HAP-1 (cell line): ENCODE measurements at regions not wholly inside any gene's neighbourhood (a gene's known extent, or its start where the extent isn't known, plus 50 kb on each side); places are given as distances from the start of the nearest gene placed in this dataset.

Source experiments
- DNase-seq, 2 experiments: peaks; one replicate each; pipeline ENCODE4 v3.0.0-alpha.2; 2016 to 2020; ENCODE audit warnings: low spot score in 2 of 2
- H3K27me3 ChIP-seq: fragments of 250-450 bp; sonication (Bioruptor Pico); 2 replicates; pipeline ENCODE4 v1.5.1; 2020; ENCODE audit warnings: low read depth, mild to moderate bottlenecking, moderate library complexity
- H3K36me3 ChIP-seq: fragments of 250-450 bp; sonication (Bioruptor Pico); replicated peaks from 2 replicates; pipeline ENCODE4 v1.5.1; 2020; ENCODE audit warnings: mild to moderate bottlenecking
- H3K4me1 ChIP-seq: fragments of 250-450 bp; sonication (Bioruptor Pico); 2 replicates; pipeline ENCODE4 v1.5.1; 2020; ENCODE audit warnings: mild to moderate bottlenecking
- H3K4me3 ChIP-seq: fragments of 250-450 bp; sonication (Bioruptor Pico); 2 replicates; pipeline ENCODE4 v1.5.1; 2020; ENCODE audit warnings: mild to moderate bottlenecking, moderate library complexity
- H3K9me3 ChIP-seq: fragments of 250-450 bp; sonication (Bioruptor Pico); 2 replicates; pipeline ENCODE4 v1.5.1; 2020; ENCODE audit warnings: mild to moderate bottlenecking, moderate library complexity
- in situ Hi-C: fragments of 300-500 bp; cut with MboI; formaldehyde crosslinking; loops from 3 replicates; pipeline ENCODE4 v1.14.3; 2020; ENCODE audit warnings: low sequenced_read_pairs, inconsistent platforms, mixed read lengths

DNA sequence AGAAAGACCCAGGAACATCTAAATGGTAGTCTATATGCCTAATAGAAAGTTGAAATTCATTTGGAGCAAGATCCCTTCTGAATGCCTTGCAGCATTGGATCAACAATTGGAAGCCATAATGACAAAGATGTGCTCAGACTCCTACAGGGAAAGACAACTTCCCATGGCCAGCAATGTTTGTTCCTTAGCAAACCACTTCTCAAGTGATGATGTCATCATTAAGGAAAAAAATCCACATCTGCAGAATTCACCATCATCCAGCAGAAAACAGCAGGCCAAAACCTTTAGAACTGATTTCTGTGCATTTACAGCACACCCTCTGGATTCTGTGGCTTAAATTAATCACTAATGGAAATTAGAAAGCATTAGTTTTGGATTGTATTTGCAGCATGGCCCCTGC is 82.4 kb upstream of the ZIC3 start:
- in situ Hi-C loops = no loop called here
- no peaks in the 10 kb centered on the region for H3K36me3 ChIP-seq
- H3K4me1 ChIP-seq = no peaks in the 10 kb centered on the region
- H3K4me3 ChIP-seq = no peak overlapping the region
- peaks cover 4% of the 10 kb centered on the region for H3K27me3 ChIP-seq
- H3K9me3 ChIP-seq = no peaks in the 10 kb centered on the region
- DNase-seq = no peak

- Histone ChIP-seq H3K36me3 (no peaks in the 10 kb centered on the region), H3K4me1 (no peaks in the 10 kb centered on the region), H3K4me3 (no peak overlapping the region), H3K27me3 (peaks cover 6% of the 10 kb centered on the region), H3K9me3 (no peaks in the 10 kb centered on the region)
- DNase-seq = no peak
- in situ Hi-C loops = no loop called here
These were observed 83.8 kb upstream of the ZIC3 start for GRCh38 chrX:137482136-137482535.

GRCh38 chrX:137479386-137479785 is 86.5 kb upstream of the ZIC3 start:
- peaks cover 10% of the 10 kb centered on the region for H3K27me3 ChIP-seq

GRCh38 chrX:137441711-137442110 is 124.2 kb upstream of the ZIC3 start:
- Histone ChIP-seq H3K4me3 (no peak overlapping the region), H3K9me3 (no peaks in the 10 kb centered on the region), H3K36me3 (no peaks in the 10 kb centered on the region), H3K4me1 (no peaks in the 10 kb centered on the region), H3K27me3 (no peaks in the 10 kb centered on the region)
- in situ Hi-C loops = no loop called here
- no peak for DNase-seq

More at GRCh38 chrX:137479386-137479785, 86.5 kb upstream of the ZIC3 start:
- no peaks in the 10 kb centered on the region for H3K9me3 ChIP-seq
- in situ Hi-C loops = no loop called here
- DNase-seq = no peak
- H3K4me3 ChIP-seq = no peak overlapping the region
- H3K4me1 ChIP-seq = no peaks in the 10 kb centered on the region
- H3K36me3 ChIP-seq = no peaks in the 10 kb centered on the region

DNA sequence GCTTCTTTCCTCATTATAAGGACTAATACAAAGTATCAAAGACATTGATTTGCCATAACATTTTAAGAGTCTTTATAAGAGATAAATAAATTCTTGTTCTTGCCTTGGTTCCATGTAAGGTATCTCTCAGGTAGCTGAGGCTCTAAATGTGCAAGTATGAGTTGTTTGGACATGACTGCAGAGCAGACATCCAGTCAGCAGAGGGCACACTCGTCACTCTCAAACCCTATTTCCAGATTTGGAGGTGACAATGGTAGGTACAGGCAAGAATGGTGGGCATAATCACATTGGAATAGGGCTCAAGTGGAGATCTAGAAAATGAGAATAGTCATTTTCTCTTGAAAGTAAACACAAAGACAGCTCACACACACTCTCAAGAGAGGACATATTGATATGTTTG is 133.3 kb upstream of the ZIC3 start:
- Histone ChIP-seq H3K4me1 (no peaks in the 10 kb centered on the region), H3K27me3 (no peaks in the 10 kb centered on the region; the same call in 1 of the 2 replicates), H3K4me3 (no peak overlapping the region), H3K9me3 (peaks cover 6% of the 10 kb centered on the region; the same call in 1 of the 2 replicates), H3K36me3 (no peaks in the 10 kb centered on the region)
- DNase-seq = peak; percentile 48 to 70
- in situ Hi-C loops = loop anchor here (10.0 kb wide), 2 partner anchors 492 to 592 kb away; no protein-coding TSS in a partner anchor

GRCh38 chrX:137431693-137432488 is 134.0 kb upstream of the ZIC3 start:
- Histone ChIP-seq H3K27me3 (no peaks in the 10 kb centered on the region; the same call in 1 of the 2 replicates), H3K4me3 (no peak overlapping the region), H3K9me3 (peaks cover 6% of the 10 kb centered on the region; the same call in 1 of the 2 replicates), H3K36me3 (no peaks in the 10 kb centered on the region), H3K4me1 (no peaks in the 10 kb centered on the region)
- in situ Hi-C loops = loop anchor here (10.0 kb wide), 2 partner anchors 493 to 593 kb away; no protein-coding TSS in a partner anchor
- peak; percentile 2 to 39 for DNase-seq

DNA sequence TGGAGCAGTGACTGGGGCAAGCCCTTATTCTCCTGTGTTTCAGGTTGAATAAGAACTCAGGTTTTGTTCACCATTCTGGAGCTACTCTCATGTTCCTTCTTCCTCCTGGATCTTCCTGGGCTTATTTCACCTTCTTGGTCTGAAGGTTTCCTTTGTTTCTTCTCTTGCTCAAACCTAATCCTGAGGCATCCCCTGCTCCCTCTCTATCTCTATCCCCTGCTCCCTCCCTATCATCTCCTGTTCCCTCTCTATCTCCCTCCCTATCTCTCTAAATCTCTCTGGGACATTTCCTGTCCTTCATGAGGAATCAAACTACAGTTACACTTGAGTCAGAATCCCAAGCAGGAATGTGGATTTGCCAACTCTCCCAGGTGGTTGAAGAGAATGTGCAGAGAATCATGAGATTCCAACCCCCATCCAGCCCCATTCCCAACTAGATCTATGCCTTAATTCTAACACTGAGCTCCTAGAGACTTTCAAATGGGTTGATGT is 134.9 kb upstream of the ZIC3 start:
- no peak overlapping the region for H3K4me3 ChIP-seq

DNA sequence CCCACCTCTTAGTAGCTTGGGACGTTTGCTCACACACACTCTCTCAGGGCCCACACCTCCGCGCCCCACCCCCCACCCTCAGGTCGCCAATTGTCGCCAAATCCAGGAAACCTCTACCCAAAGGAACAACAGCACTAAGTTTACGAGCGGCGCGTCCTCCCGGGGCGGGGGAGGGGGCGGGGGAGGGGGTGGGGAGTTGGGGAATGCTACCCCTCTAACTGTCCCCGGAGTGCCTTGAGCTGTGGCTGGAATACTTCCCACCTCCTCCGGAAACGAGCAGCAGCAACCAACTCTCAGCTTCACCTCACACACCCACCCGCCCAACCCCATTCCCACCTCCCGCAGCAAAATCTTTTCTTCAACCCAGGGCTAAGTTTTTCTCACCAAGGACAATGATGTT is 135.6 kb upstream of the ZIC3 start:
- H3K36me3 ChIP-seq = no peaks in the 10 kb centered on the region
- no peak for DNase-seq
- H3K4me3 ChIP-seq = no peak overlapping the region
- no peaks in the 10 kb centered on the region for H3K4me1 ChIP-seq
- H3K27me3 ChIP-seq = no peaks in the 10 kb centered on the region; the same call in 1 of the 2 replicates
- in situ Hi-C loops = loop anchor here (10.0 kb wide), 2 partner anchors 494 to 594 kb away; no protein-coding TSS in a partner anchor
- peaks cover 4% of the 10 kb centered on the region; the same call in 1 of the 2 replicates for H3K9me3 ChIP-seq

More for the DNA sequence above, 134.9 kb upstream of the ZIC3 start:
- H3K27me3 ChIP-seq = no peaks in the 10 kb centered on the region; the same call in 1 of the 2 replicates
- H3K4me1 ChIP-seq = no peaks in the 10 kb centered on the region
- no peaks in the 10 kb centered on the region for H3K36me3 ChIP-seq
- DNase-seq = no peak
- H3K9me3 ChIP-seq = peaks cover 4% of the 10 kb centered on the region; the same call in 1 of the 2 replicates
- in situ Hi-C loops = loop anchor here (10.0 kb wide), 2 partner anchors 494 to 594 kb away; no protein-coding TSS in a partner anchor

- no peaks in the 10 kb centered on the region; the same call in 1 of the 2 replicates for H3K27me3 ChIP-seq
- H3K4me1 ChIP-seq = peaks cover 7% of the 10 kb centered on the region
- peak in 1 of 2 experiments; percentile 1 for DNase-seq
- H3K9me3 ChIP-seq = peaks cover 4% of the 10 kb centered on the region; the same call in 1 of the 2 replicates
- no peaks in the 10 kb centered on the region for H3K36me3 ChIP-seq
- H3K4me3 ChIP-seq = no peak overlapping the region
- in situ Hi-C loops = no loop called here
These were observed 136.9 kb upstream of the ZIC3 start for GRCh38 chrX:137428766-137429591.

GRCh38 chrX:137428221-137428661 is 137.7 kb upstream of the ZIC3 start:
- peak in 1 of 2 experiments; percentile 1 for DNase-seq
- Histone ChIP-seq H3K9me3 (peaks cover 4% of the 10 kb centered on the region; the same call in 1 of the 2 replicates), H3K4me1 (peaks cover 13% of the 10 kb centered on the region), H3K4me3 (no peak overlapping the region), H3K36me3 (no peaks in the 10 kb centered on the region), H3K27me3 (no peaks in the 10 kb centered on the region; the same call in 1 of the 2 replicates)
- in situ Hi-C loops = no loop called here

DNA sequence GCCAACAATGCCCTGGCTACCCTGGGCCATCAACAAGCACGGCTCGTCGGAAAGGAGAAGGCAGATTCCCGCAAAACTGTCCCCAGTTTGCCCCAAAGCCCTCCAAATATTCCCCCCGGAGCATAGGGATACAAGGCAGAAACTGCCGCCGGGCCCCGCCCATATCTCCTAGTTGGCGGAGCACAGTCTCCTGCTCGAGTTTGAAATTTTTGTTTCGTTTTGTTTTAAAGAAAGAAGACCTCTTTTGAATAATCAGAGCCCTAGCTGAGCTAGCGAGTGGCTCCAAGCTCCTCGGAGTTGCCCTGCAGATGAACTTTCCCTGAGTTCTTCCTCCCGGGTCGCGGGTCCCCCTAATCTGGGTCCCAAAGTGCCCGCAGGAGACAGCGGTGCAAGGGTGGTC is 138.1 kb upstream of the ZIC3 start:
- DNase-seq = peak in 1 of 2 experiments; percentile 1
- Histone ChIP-seq H3K9me3 (peaks cover 4% of the 10 kb centered on the region; the same call in 1 of the 2 replicates), H3K27me3 (no peaks in the 10 kb centered on the region; the same call in 1 of the 2 replicates), H3K4me1 (peaks cover 14% of the 10 kb centered on the region), H3K36me3 (no peaks in the 10 kb centered on the region), H3K4me3 (no peak overlapping the region)
- in situ Hi-C loops = no loop called here

GRCh38 chrX:137427426-137427778 is 138.5 kb upstream of the ZIC3 start:
- Histone ChIP-seq H3K4me1 (peaks cover 18% of the 10 kb centered on the region), H3K4me3 (no peak overlapping the region), H3K27me3 (no peaks in the 10 kb centered on the region; the same call in 1 of the 2 replicates), H3K36me3 (no peaks in the 10 kb centered on the region), H3K9me3 (peaks cover 4% of the 10 kb centered on the region; the same call in 1 of the 2 replicates)
- in situ Hi-C loops = no loop called here
- DNase-seq = no peak

DNA sequence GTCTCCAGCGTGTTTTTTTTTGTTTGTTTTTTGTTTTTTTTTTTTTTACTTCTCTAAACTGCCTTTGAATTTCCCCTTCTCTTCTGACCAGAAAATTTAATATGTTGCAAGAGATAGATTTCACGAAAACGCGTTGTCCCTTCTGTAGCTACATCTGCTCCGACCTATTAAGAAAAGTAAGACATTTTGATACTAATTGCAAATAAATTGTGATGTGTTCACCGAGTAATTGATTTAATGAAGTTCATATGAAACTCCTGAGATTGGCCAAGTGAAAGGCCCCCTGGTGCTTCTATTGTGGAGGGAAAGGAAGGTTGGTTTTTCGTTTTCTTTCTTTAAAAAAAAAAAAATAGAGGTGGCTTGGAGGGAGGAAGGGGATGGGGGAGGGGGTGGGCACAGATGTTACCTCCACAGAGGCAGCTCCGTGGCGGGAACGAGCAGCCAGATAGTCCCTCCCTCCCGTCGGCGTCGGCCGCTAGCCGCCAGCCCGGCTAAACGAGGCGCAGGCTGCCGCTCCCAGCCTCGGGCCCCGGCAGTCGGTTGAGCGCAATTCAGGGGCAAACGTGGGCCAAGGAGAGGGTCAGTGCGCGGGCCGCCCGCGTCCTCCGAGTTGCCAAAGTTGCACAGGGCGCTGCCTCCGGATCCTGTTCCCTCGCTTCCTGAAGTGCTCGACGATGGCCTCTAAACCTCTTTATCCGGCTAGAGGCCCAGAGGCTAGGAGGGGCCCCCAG is 139.1 kb upstream of the ZIC3 start:
- H3K36me3 ChIP-seq = no peaks in the 10 kb centered on the region
- no peak for DNase-seq
- peaks cover 4% of the 10 kb centered on the region; the same call in 1 of the 2 replicates for H3K9me3 ChIP-seq
- in situ Hi-C loops = no loop called here
- no peaks in the 10 kb centered on the region; the same call in 1 of the 2 replicates for H3K27me3 ChIP-seq
- peaks cover 23% of the 10 kb centered on the region for H3K4me1 ChIP-seq
- no peak overlapping the region for H3K4me3 ChIP-seq
